ENCODE measurements at regions not wholly inside any gene's neighbourhood (a gene's known extent, or its start where the extent isn't known, plus 50 kb on each side); places are given as distances from the start of the nearest gene placed in this dataset.
A peak's percentile ranks its signal among the peaks of the same experiment; 100 is the strongest.

DNA sequence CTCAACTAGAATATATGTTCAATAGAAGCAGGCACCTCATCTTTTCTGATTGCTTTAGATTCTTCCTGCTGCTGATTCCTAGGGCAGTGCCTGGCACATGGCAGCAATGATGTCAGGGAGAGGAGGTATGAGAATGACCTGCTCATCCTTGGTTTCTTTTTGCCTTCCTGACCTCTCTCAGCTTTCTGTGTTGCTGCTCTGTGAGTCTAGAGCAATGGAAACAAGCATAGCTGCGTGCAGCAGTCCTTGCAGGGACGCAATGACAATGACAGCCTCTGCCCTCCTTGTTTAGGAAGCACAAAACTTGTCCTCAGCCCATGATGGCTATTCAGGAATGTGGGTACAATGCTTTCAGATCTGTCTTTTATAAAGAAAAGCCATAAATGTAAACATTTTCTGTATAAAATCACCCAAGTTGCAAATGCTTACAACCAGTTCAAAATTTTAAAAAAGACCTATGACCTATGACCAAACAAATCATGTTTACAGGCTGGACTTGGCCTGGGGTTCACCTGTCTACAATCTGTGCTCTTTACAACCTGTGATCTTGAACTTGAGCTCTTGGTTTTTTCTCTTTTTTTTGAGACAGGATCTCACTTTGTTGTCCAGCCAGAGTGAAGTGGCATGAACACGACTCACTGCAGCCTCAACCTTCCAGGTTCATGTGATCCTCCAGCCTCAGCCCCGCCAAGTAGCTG is 549.4 kb upstream of the ATP2B1 start:
- no peaks in the 10 kb centered on the region for H3K36me3 ChIP-seq
- H3K9me3 ChIP-seq (ENCODE audit: severe bottlenecking) = no peaks in the 10 kb centered on the region
- no peaks in the 10 kb centered on the region for H3K27me3 ChIP-seq (ENCODE audit: insufficient read depth, low read depth, severe bottlenecking)
- H3K27ac ChIP-seq = no peak overlapping the region
- no peak overlapping the region for H3K4me3 ChIP-seq (ENCODE audit: low read depth, low read length)
- TF ChIP-seq, protein P1, sequence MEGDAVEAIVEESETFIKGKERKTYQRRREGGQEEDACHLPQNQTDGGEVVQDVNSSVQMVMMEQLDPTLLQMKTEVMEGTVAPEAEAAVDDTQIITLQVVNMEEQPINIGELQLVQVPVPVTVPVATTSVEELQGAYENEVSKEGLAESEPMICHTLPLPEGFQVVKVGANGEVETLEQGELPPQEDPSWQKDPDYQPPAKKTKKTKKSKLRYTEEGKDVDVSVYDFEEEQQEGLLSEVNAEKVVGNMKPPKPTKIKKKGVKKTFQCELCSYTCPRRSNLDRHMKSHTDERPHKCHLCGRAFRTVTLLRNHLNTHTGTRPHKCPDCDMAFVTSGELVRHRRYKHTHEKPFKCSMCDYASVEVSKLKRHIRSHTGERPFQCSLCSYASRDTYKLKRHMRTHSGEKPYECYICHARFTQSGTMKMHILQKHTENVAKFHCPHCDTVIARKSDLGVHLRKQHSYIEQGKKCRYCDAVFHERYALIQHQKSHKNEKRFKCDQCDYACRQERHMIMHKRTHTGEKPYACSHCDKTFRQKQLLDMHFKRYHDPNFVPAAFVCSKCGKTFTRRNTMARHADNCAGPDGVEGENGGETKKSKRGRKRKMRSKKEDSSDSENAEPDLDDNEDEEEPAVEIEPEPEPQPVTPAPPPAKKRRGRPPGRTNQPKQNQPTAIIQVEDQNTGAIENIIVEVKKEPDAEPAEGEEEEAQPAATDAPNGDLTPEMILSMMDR (IDR thresholded peaks at IDR 0.05; ENCODE audit: low read depth, low read length) = no peak
- no peak for DNase-seq

- peak overlapping the region; percentile 67 for H3K27ac ChIP-seq
- H3K9me3 ChIP-seq (ENCODE audit: severe bottlenecking) = no peaks in the 10 kb centered on the region
- TF ChIP-seq, protein P1 (IDR thresholded peaks at IDR 0.05; ENCODE audit: low read depth, low read length) = no peak
- H3K4me3 ChIP-seq (ENCODE audit: low read depth, low read length) = no peak overlapping the region
- no peaks in the 10 kb centered on the region for H3K36me3 ChIP-seq
- DNase-seq = no peak
- no peaks in the 10 kb centered on the region for H3K27me3 ChIP-seq (ENCODE audit: insufficient read depth, low read depth, severe bottlenecking)
Measured at GRCh38 chr12:90254796-90255195, 546.2 kb upstream of the ATP2B1 start.

DNA sequence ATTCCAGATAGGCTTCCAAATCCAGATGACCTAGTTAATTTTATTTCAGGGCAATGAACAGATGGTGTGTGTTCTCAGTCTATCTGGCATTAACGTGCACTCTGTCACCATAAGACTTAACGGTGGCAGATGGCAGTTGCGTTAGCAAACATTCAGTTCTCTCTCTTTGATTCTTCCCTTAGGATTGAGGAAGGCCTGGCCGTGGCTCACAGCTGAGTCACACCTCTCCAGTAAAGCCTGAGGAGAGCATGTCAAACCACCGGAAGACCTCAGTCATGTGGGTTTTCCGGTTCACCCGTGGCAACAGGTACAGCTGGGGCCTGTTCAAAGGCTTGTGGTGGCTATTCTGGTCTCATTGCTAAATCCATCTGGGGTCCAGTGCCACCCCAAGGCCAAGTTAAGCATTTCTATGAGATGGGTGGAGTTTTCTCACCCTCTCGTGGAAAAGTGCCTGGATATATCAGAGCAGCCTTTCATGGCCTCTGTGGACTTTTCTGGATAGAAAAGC is 545.1 kb upstream of the ATP2B1 start:
- H3K27me3 ChIP-seq (ENCODE audit: insufficient read depth, low read depth, severe bottlenecking) = no peaks in the 10 kb centered on the region
- no peak overlapping the region for H3K4me3 ChIP-seq (ENCODE audit: low read depth, low read length)
- no peaks in the 10 kb centered on the region for H3K9me3 ChIP-seq (ENCODE audit: severe bottlenecking)
- no peaks in the 10 kb centered on the region for H3K36me3 ChIP-seq
- H3K27ac ChIP-seq = peak overlapping the region; percentile 85
- peak; percentile 96 for DNase-seq
- TF ChIP-seq, protein P1 (IDR thresholded peaks at IDR 0.05; ENCODE audit: low read depth, low read length) = peak; percentile 49

- Histone ChIP-seq H3K36me3 (no peaks in the 10 kb centered on the region), H3K9me3 (ENCODE audit: severe bottlenecking) (no peaks in the 10 kb centered on the region), H3K27me3 (ENCODE audit: insufficient read depth, low read depth, severe bottlenecking) (no peaks in the 10 kb centered on the region), H3K4me3 (ENCODE audit: low read depth, low read length) (no peak overlapping the region), H3K27ac (peak overlapping the region; percentile 85)
- DNase-seq = no peak
- TF ChIP-seq, protein P1 (IDR thresholded peaks at IDR 0.05; ENCODE audit: low read depth, low read length) = no peak
Measured at GRCh38 chr12:90253136-90253535, 544.5 kb upstream of the ATP2B1 start.

- H3K27me3 ChIP-seq (ENCODE audit: insufficient read depth, low read depth, severe bottlenecking) = no peaks in the 10 kb centered on the region
- TF ChIP-seq, protein P1 (IDR thresholded peaks at IDR 0.05; ENCODE audit: low read depth, low read length) = no peak
- no peaks in the 10 kb centered on the region for H3K9me3 ChIP-seq (ENCODE audit: severe bottlenecking)
- no peak for DNase-seq
- no peaks in the 10 kb centered on the region for H3K36me3 ChIP-seq
- no peak overlapping the region for H3K4me3 ChIP-seq (ENCODE audit: low read depth, low read length)
- H3K27ac ChIP-seq = no peak overlapping the region
Measured at GRCh38 chr12:90250766-90251165, 542.1 kb upstream of the ATP2B1 start.

GRCh38 chr12:90250042-90250441 is 541.4 kb upstream of the ATP2B1 start:
- no peak for DNase-seq
- Histone ChIP-seq H3K36me3 (no peaks in the 10 kb centered on the region), H3K4me3 (ENCODE audit: low read depth, low read length) (no peak overlapping the region), H3K9me3 (ENCODE audit: severe bottlenecking) (no peaks in the 10 kb centered on the region), H3K27me3 (ENCODE audit: insufficient read depth, low read depth, severe bottlenecking) (no peaks in the 10 kb centered on the region), H3K27ac (no peak overlapping the region)
- TF ChIP-seq, protein P1 (IDR thresholded peaks at IDR 0.05; ENCODE audit: low read depth, low read length) = no peak
